NT2/D1 (cell line): ENCODE measurements at regions not wholly inside any gene's neighbourhood (a gene's known extent, or its start where the extent isn't known, plus 50 kb on each side); places are given as distances from the start of the nearest gene placed in this dataset.

Source experiments
- YY1 ChIP-seq: IDR thresholded peaks from 2 replicates; pipeline ENCODE4 v1.6.1; 2011; ENCODE audit not compliant: insufficient read length, insufficient read depth
- ZNF274 ChIP-seq: IDR thresholded peaks from 2 replicates; pipeline ENCODE4 v1.6.1; 2011; ENCODE audit warnings: mild to moderate bottlenecking, low read depth, low read length

- TF ChIP-seq YY1 (no peak), ZNF274 (no peak)
These were observed 1117.7 kb downstream of the CDH11 start for GRCh38 chr16:64004116-64004515.
